HCT116 (cell line): ENCODE measurements at regions not wholly inside any gene's neighbourhood (a gene's known extent, or its start where the extent isn't known, plus 50 kb on each side); places are given as distances from the start of the nearest gene placed in this dataset.

Experiments used
- ATAC-seq: fragments of 200-7000 bp; cut with Tn5 transposase; 2 replicates; pipeline ENCODE4 v1.9.1; 2020; ENCODE audit warnings: mild to moderate bottlenecking, moderate library complexity
- BruUV-seq: library from RNA; stranded (reverse); fragments of 400-500 nt; replicated peaks from 2 replicates; lab custom pipeline; 2021; lab: Mats Ljungman, UMichigan
- CTCF ChIA-PET: fragments of 300-600 bp; sonication (Branson Sonifier 250); formaldehyde crosslinking; loops from one replicate; lab custom pipeline; 2021; ENCODE audit warnings: antibody characterized with exemption; lab: Charles Lee
- POLR2A ChIA-PET: fragments of 300-600, 350-600 bp; sonication (Branson Sonifier 250); formaldehyde crosslinking; loops from one replicate; lab custom pipeline; 2021; ENCODE audit warnings: antibody characterized with exemption; lab: Charles Lee
- RAD21 ChIA-PET, 2 experiments: fragments of 300-600 bp; sonication (Branson Sonifier 250); formaldehyde crosslinking; loops; one replicate each; lab custom pipeline; 2023; ENCODE audit warnings: low total read pairs in 2 of 2; ENCODE audit not compliant: uncharacterized antibody in 2 of 2, unreplicated experiment in 2 of 2, low non-redundant PET in 1 of 2; lab: Charles Lee
- DNase-seq: peaks from one replicate; pipeline ENCODE4 v3.0.0-alpha.2; 2010; ENCODE audit warnings: low read depth, low spot score
- H2AFZ ChIP-seq: fragments of 200-600 bp; shearing (Covaris generic), sonication (generic); 2 replicates; pipeline ENCODE4 v1.6.1; 2017; ENCODE audit warnings: low read depth, mixed run types, mixed read lengths, antibody characterized with exemption, low read length; ENCODE audit not compliant: poor library complexity, severe bottlenecking
- H3K27ac ChIP-seq: 2 replicates; pipeline ENCODE4 v1.5.1; 2012; ENCODE audit warnings: low read depth, low read length
- H3K27me3 ChIP-seq: fragments of 200-600 bp; sonication (generic); 2 replicates; pipeline ENCODE4 v1.6.1; 2016; ENCODE audit warnings: mixed run types, low read length, mixed read lengths; ENCODE audit not compliant: insufficient read depth
- H3K36me3 ChIP-seq, 2 experiments: fragments of 200-500 bp in 1 of 2; fragments of 200-600 bp in 1 of 2; sonication (Bioruptor generic) in 1 of 2; sonication (generic) in 1 of 2; 2 replicates each; pipeline versions ENCODE4 v1.5.1 to v1.6.1; 2014 to 2016; ENCODE audit warnings: low read length in 2 of 2, inconsistent platforms in 1 of 2, mixed read lengths in 1 of 2, mixed run types in 1 of 2; ENCODE audit not compliant: insufficient read depth in 2 of 2, control insufficient read depth in 1 of 2
- H3K4me1 ChIP-seq, 2 experiments: fragments of 200-600 bp in 1 of 2; sonication (generic) in 1 of 2; 2 replicates each; pipeline versions ENCODE4 v1.5.1 to v1.6.1; 2012 to 2017; ENCODE audit warnings: low read length in 2 of 2, inconsistent platforms in 1 of 2, mild to moderate bottlenecking in 1 of 2, mixed read lengths in 1 of 2, mixed run types in 1 of 2, moderate library complexity in 1 of 2; ENCODE audit not compliant: insufficient read depth in 2 of 2, control insufficient read depth in 1 of 2
- H3K4me2 ChIP-seq: fragments of 200-600 bp; sonication (generic); 2 replicates; pipeline ENCODE4 v1.6.1; 2017; ENCODE audit warnings: mixed run types, low read length, mixed read lengths
- H3K4me3 ChIP-seq, 2 experiments: fragments of 200-600 bp in 1 of 2; sonication (generic) in 1 of 2; replicated peaks in 1 of 2; 2 replicates each; pipeline ENCODE4 v1.5.1; 2011 to 2016; ENCODE audit warnings: low read length in 2 of 2, control low read depth in 1 of 2, low read depth in 1 of 2, mild to moderate bottlenecking in 1 of 2, mixed read lengths in 1 of 2, mixed run types in 1 of 2
- H3K79me2 ChIP-seq: fragments of 200-600 bp; sonication (generic); 2 replicates; pipeline ENCODE4 v1.6.1; 2017; ENCODE audit warnings: mild to moderate bottlenecking, mixed run types, low read length, moderate library complexity, mixed read lengths; ENCODE audit not compliant: insufficient read depth
- H3K9ac ChIP-seq: fragments of 200-600 bp; sonication (generic); 2 replicates; pipeline ENCODE4 v1.6.1; 2016; ENCODE audit warnings: low read length, mixed read lengths
- H3K9me2 ChIP-seq: fragments of 200-600 bp; sonication (generic), shearing (Covaris generic); 2 replicates; pipeline ENCODE4 v1.6.1; 2017; ENCODE audit warnings: mixed run types, mild to moderate bottlenecking, moderate library complexity; ENCODE audit not compliant: insufficient read depth
- H3K9me3 ChIP-seq, 2 experiments: fragments of 200-500 bp in 1 of 2; fragments of 200-600 bp in 1 of 2; sonication (Bioruptor generic) in 1 of 2; sonication (generic) in 1 of 2; 2 replicates each; pipeline ENCODE4 v1.6.1; 2014 to 2017; ENCODE audit warnings: low read length in 2 of 2, mixed read lengths in 2 of 2, inconsistent platforms in 1 of 2, low read depth in 1 of 2, mild to moderate bottlenecking in 1 of 2, mixed run types in 1 of 2, moderate library complexity in 1 of 2; ENCODE audit not compliant: control insufficient read depth in 1 of 2, insufficient read depth in 1 of 2
- H4K20me1 ChIP-seq: fragments of 200-600 bp; sonication (generic), shearing (Covaris generic); 2 replicates; pipeline ENCODE4 v1.6.1; 2017; ENCODE audit warnings: mixed run types, mild to moderate bottlenecking, moderate library complexity; ENCODE audit not compliant: insufficient read depth
- CBX3 ChIP-seq: IDR thresholded peaks from 2 replicates; pipeline ENCODE4 v1.6.1; 2012; ENCODE audit warnings: low read depth
- CEBPB ChIP-seq: IDR thresholded peaks from 2 replicates; pipeline ENCODE4 v1.6.1; 2012; ENCODE audit warnings: low read depth
- EZH2phosphoT487 ChIP-seq: fragments of 200-600 bp; IDR thresholded peaks from 2 replicates; pipeline ENCODE4 v1.6.1; 2018; ENCODE audit warnings: antibody characterized with exemption, borderline replicate concordance
- FOSL1 ChIP-seq: IDR thresholded peaks from 2 replicates; pipeline ENCODE4 v1.6.1; 2012; ENCODE audit warnings: low read depth
- JUND ChIP-seq: IDR thresholded peaks from 2 replicates; pipeline ENCODE4 v1.6.1; 2012
- POLR2A ChIP-seq: IDR thresholded peaks from 2 replicates; pipeline ENCODE4 v1.7.0; 2011; ENCODE audit warnings: borderline replicate concordance; ENCODE audit not compliant: insufficient read depth, insufficient read length; ENCODE audit errors: extremely low read depth
- POLR2AphosphoS5 ChIP-seq: IDR thresholded peaks from 2 replicates; pipeline ENCODE4 v1.6.1; 2011; ENCODE audit warnings: mild to moderate bottlenecking, low read depth, low read length, moderate library complexity
- REST ChIP-seq: IDR thresholded peaks from 2 replicates; pipeline ENCODE4 v1.6.1; 2012; ENCODE audit warnings: low read depth
- SRF ChIP-seq: IDR thresholded peaks from 2 replicates; pipeline ENCODE4 v1.6.1; 2012; ENCODE audit warnings: low read depth
- TCF7L2 ChIP-seq: IDR thresholded peaks from 2 replicates; pipeline ENCODE4 v1.7.0; 2011; ENCODE audit warnings: borderline replicate concordance, inconsistent platforms; ENCODE audit not compliant: insufficient read depth, insufficient read length; ENCODE audit errors: extremely low read depth
- ZBTB33 ChIP-seq: IDR thresholded peaks from 2 replicates; pipeline ENCODE4 v1.6.1; 2011; ENCODE audit warnings: mild to moderate bottlenecking, low read length, moderate library complexity; ENCODE audit not compliant: insufficient replicate concordance; ENCODE audit errors: extremely low read depth
- ZFX ChIP-seq: fragments of 450-650 bp; IDR thresholded peaks from 2 replicates; pipeline ENCODE4 v1.6.1; 2017
- ZNF274 ChIP-seq: fragments of 200-500 bp; sonication (Bioruptor generic); IDR thresholded peaks from 2 replicates; pipeline ENCODE4 v1.6.1; 2014; ENCODE audit warnings: mild to moderate bottlenecking, low read depth, low read length, inconsistent platforms
- intact Hi-C: fragments of 100-400 bp; cut with micrococcal nuclease; formaldehyde crosslinking; loops from 2 replicates; pipeline ENCODE4 v1.10.0; 2022
- TF ChIP-seq, protein P1 (sequence below), 3 experiments: fragments of 200-600 bp in 1 of 3; sonication (generic) in 1 of 3; IDR thresholded peaks in 2 of 3; conservative IDR thresholded peaks in 1 of 3; 2 replicates each; pipeline ENCODE4 v1.5.1; 2012 to 2017; ENCODE audit warnings: low read depth in 2 of 3, low read length in 2 of 3, antibody characterized with exemption in 1 of 3, borderline replicate concordance in 1 of 3, control low read depth in 1 of 3, mild to moderate bottlenecking in 1 of 3, mixed read lengths in 1 of 3, mixed run types in 1 of 3, moderate library complexity in 1 of 3; ENCODE audit not compliant: insufficient read depth in 1 of 3

DNA sequence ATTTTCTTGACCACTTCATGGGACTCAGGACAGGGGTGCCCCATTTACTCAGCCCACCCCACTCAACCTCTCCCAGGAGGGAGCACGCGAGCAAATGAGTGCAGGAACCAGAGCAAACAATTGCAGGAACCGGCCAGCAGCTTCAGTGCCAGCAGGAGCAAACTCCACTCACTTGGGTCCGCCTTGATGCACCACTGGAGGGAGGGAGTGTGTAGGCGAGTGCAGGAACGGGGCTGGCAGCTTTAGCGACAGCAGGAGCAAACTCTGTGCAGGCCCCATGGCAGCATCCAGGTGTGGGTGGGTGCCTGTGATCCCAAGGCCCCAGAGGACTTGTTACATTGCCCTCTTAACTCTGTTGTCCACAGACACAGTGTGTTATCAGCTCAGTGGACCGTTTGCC lies 1667.3 kb upstream of the CELF4 start:
- ChIA-PET POLR2A (no interaction called here), RAD21 (no interaction called here), CTCF (no interaction called here)
- no peak overlapping the region for H2AFZ ChIP-seq
- no TSS peak for BruUV-seq
- no peaks in the 10 kb centered on the region for H3K9me3 ChIP-seq
- H3K27ac ChIP-seq, result no peak overlapping the region
- H3K79me2 ChIP-seq, result no peaks in the 10 kb centered on the region
- no peaks in the 10 kb centered on the region for H3K27me3 ChIP-seq
- no peak overlapping the region for H3K4me3 ChIP-seq
- DNase-seq (no peak), ATAC-seq (no peak)
- no peaks in the 10 kb centered on the region for H3K9me2 ChIP-seq
- H3K9ac ChIP-seq, result no peak overlapping the region
- TF ChIP-seq ZBTB33 (no peak), ZNF274 (no peak), TCF7L2 (no peak)
- H3K4me1 ChIP-seq, result no peaks in the 10 kb centered on the region
- H3K36me3 ChIP-seq, result no peaks in the 10 kb centered on the region
- intact Hi-C loops, result no loop called here
- no peaks in the 10 kb centered on the region for H4K20me1 ChIP-seq
- no peak overlapping the region for H3K4me2 ChIP-seq

GRCh38 chr18:39232490-39232889 lies 1666.9 kb upstream of the CELF4 start:
- no peaks in the 10 kb centered on the region for H4K20me1 ChIP-seq
- ATAC-seq (no peak), DNase-seq (no peak)
- H3K9me2 ChIP-seq, result no peaks in the 10 kb centered on the region
- CTCF ChIA-PET, result no interaction called here
- no peaks in the 10 kb centered on the region for H3K36me3 ChIP-seq
- no peak overlapping the region for H3K4me3 ChIP-seq
- no peak overlapping the region for H3K4me2 ChIP-seq
- no peak overlapping the region for H2AFZ ChIP-seq
- H3K4me1 ChIP-seq, result no peaks in the 10 kb centered on the region
- RAD21 ChIA-PET, result no interaction called here
- POLR2A ChIA-PET, result no interaction called here
- no peaks in the 10 kb centered on the region for H3K27me3 ChIP-seq
- intact Hi-C loops, result no loop called here
- H3K9ac ChIP-seq, result no peak overlapping the region
- no peaks in the 10 kb centered on the region for H3K9me3 ChIP-seq
- BruUV-seq, result no TSS peak
- no peak overlapping the region for H3K27ac ChIP-seq
- H3K79me2 ChIP-seq, result no peaks in the 10 kb centered on the region
- no peak for TF ChIP-seq TCF7L2
- no peak for TF ChIP-seq POLR2AphosphoS5
- TF ChIP-seq CBX3, result no peak
- TF ChIP-seq EZH2phosphoT487, result no peak
- TF ChIP-seq FOSL1, result no peak
- TF ChIP-seq JUND, result no peak
- TF ChIP-seq, protein P1, sequence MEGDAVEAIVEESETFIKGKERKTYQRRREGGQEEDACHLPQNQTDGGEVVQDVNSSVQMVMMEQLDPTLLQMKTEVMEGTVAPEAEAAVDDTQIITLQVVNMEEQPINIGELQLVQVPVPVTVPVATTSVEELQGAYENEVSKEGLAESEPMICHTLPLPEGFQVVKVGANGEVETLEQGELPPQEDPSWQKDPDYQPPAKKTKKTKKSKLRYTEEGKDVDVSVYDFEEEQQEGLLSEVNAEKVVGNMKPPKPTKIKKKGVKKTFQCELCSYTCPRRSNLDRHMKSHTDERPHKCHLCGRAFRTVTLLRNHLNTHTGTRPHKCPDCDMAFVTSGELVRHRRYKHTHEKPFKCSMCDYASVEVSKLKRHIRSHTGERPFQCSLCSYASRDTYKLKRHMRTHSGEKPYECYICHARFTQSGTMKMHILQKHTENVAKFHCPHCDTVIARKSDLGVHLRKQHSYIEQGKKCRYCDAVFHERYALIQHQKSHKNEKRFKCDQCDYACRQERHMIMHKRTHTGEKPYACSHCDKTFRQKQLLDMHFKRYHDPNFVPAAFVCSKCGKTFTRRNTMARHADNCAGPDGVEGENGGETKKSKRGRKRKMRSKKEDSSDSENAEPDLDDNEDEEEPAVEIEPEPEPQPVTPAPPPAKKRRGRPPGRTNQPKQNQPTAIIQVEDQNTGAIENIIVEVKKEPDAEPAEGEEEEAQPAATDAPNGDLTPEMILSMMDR (IDR thresholded peaks at IDR 0.05 in 2 of 3, conservative IDR thresholded peaks at IDR 0.05 in 1 of 3; ENCODE audit: borderline replicate concordance in 1 of 3, insufficient read depth in 1 of 3, low read depth in 2 of 3, low read length in 2 of 3), result no peak
- TF ChIP-seq SRF, result no peak
- TF ChIP-seq REST, result no peak
- no peak for TF ChIP-seq ZFX
- TF ChIP-seq CEBPB, result no peak
- no peak for TF ChIP-seq POLR2A
